Keratinocyte (primary cell): ENCODE measurements at regions not wholly inside any gene's neighbourhood (a gene's known extent, or its start where the extent isn't known, plus 50 kb on each side); places are given as distances from the start of the nearest gene placed in this dataset.

Source experiments
- DNase-seq: peaks from one replicate; pipeline ENCODE4 v3.0.0-alpha.2; 2011; ENCODE audit warnings: low read depth, missing footprints, low spot score
- FAIRE-seq: peaks from 2 replicates; lab custom pipeline; 2011; peaks lifted over from hg19 to GRCh38; lab: Jason Lieb, UNC
- H2AFZ ChIP-seq: 2 replicates; pipeline ENCODE4 v1.6.0; 2012; ENCODE audit warnings: low read length, control low read depth, inconsistent platforms; ENCODE audit not compliant: control insufficient read depth
- H3K27ac ChIP-seq: 2 replicates; pipeline ENCODE4 v1.5.1; 2011; ENCODE audit warnings: low read length; ENCODE audit not compliant: control insufficient read depth, insufficient read depth
- H3K27me3 ChIP-seq: 3 replicates; pipeline ENCODE4 v1.6.0; 2011; ENCODE audit warnings: low read length; ENCODE audit not compliant: control insufficient read depth, insufficient read depth; ENCODE audit errors: extremely low read depth
- H3K36me3 ChIP-seq, 2 experiments: 2 replicates in 1 of 2; 3 replicates in 1 of 2; pipeline ENCODE4 v1.5.1; 2011; ENCODE audit warnings: low read length in 2 of 2, mild to moderate bottlenecking in 1 of 2; ENCODE audit not compliant: control insufficient read depth in 2 of 2, insufficient read depth in 2 of 2; ENCODE audit errors: extremely low read depth in 1 of 2
- H3K4me1 ChIP-seq: 3 replicates; pipeline ENCODE4 v1.5.1; 2011; ENCODE audit warnings: low read length; ENCODE audit not compliant: control insufficient read depth, insufficient read depth; ENCODE audit errors: extremely low read depth
- H3K4me2 ChIP-seq: 3 replicates; pipeline ENCODE4 v1.6.0; 2011; ENCODE audit warnings: low read depth, low read length; ENCODE audit not compliant: control insufficient read depth, insufficient read depth; ENCODE audit errors: extremely low read depth
- H3K4me3 ChIP-seq, 3 experiments: fragments of 200-600 bp in 1 of 3; sonication (generic) in 1 of 3; 2 replicates in 2 of 3; 3 replicates in 1 of 3; pipeline ENCODE4 v1.5.1; 2011 to 2016; ENCODE audit warnings: low read length in 3 of 3, mild to moderate bottlenecking in 3 of 3, control low read depth in 2 of 3, inconsistent platforms in 1 of 3, low read depth in 1 of 3, mixed read lengths in 1 of 3, mixed run types in 1 of 3, moderate library complexity in 1 of 3; ENCODE audit not compliant: control insufficient read depth in 2 of 3, insufficient read depth in 2 of 3; ENCODE audit errors: extremely low read depth in 1 of 3
- H3K79me2 ChIP-seq: 2 replicates; pipeline ENCODE4 v1.6.0; 2012; ENCODE audit warnings: low read length; ENCODE audit not compliant: control insufficient read depth, insufficient read depth
- H3K9ac ChIP-seq: 3 replicates; pipeline ENCODE4 v1.6.0; 2011; ENCODE audit warnings: low read length; ENCODE audit not compliant: control insufficient read depth, insufficient read depth; ENCODE audit errors: extremely low read depth
- H3K9me1 ChIP-seq: 3 replicates; pipeline ENCODE4 v1.6.0; 2011; ENCODE audit warnings: low read length; ENCODE audit not compliant: control insufficient read depth, insufficient read depth; ENCODE audit errors: extremely low read depth
- H3K9me3 ChIP-seq: 2 replicates; pipeline ENCODE4 v1.5.1; 2012; ENCODE audit warnings: low read depth, low read length; ENCODE audit not compliant: control insufficient read depth
- H4K20me1 ChIP-seq: 3 replicates; pipeline ENCODE4 v1.6.0; 2011; ENCODE audit warnings: low read length; ENCODE audit not compliant: control insufficient read depth, insufficient read depth; ENCODE audit errors: extremely low read depth
- EZH2 ChIP-seq: IDR thresholded peaks from one replicate; pipeline ENCODE4 v1.6.1; 2012; ENCODE audit warnings: inconsistent platforms, mild to moderate bottlenecking, low read length, moderate library complexity
- dilution Hi-C: fragments of 300-500 bp; cut with MboI; formaldehyde crosslinking; loops from one replicate; pipeline ENCODE4 v1.7.0; 2020; ENCODE audit warnings: low sequenced_read_pairs; ENCODE audit not compliant: extremely low pct_ligation_motif_present
- TF ChIP-seq, protein P1 (sequence below), 3 experiments: IDR thresholded peaks in 1 of 3; conservative IDR thresholded peaks in 1 of 3; optimal IDR thresholded peaks in 1 of 3; 2 replicates in 2 of 3; 3 replicates in 1 of 3; pipeline versions ENCODE3 to v1.5.1; 2011; ENCODE audit warnings: low read length in 3 of 3, mild to moderate bottlenecking in 3 of 3, moderate library complexity in 2 of 3, control low read depth in 1 of 3, inconsistent platforms in 1 of 3; ENCODE audit not compliant: insufficient read depth in 2 of 3; ENCODE audit errors: extremely low read depth in 1 of 3

DNA sequence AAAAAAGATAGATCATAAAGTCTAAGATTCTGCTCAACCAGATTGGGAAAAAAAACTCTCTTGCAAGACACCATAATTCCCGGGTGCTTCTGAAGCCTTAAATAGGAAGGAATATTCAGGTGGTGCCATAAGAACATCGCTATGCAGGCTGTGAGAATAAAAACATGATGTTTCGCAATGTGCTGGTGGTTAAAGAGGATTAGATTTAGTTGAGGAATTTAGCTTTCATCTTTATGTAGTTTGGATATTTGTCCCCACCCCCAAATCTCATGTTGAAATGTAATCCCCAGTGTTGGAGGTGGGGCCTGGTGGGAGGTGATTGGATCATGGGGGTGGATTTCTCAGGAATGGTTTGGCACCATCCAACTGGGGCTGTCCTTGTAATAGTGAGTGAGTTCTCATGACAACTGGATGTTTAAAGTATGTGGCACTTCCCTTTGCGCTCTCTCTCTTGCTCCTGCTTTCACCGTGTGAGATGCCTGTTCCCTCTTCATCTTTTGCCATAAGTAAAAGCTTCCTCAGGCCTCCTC, 132.2 kb downstream of the AKAIN1 start:
- H3K27me3 ChIP-seq: no peaks in the 10 kb centered on the region
- H3K79me2 ChIP-seq: no peaks in the 10 kb centered on the region
- dilution Hi-C loops: no loop called here
- FAIRE-seq: no peak
- no peak overlapping the region for H3K27ac ChIP-seq
- no peak overlapping the region for H3K4me3 ChIP-seq
- no peaks in the 10 kb centered on the region for H3K4me1 ChIP-seq
- H3K4me2 ChIP-seq: no peak overlapping the region
- TF ChIP-seq, protein P1, sequence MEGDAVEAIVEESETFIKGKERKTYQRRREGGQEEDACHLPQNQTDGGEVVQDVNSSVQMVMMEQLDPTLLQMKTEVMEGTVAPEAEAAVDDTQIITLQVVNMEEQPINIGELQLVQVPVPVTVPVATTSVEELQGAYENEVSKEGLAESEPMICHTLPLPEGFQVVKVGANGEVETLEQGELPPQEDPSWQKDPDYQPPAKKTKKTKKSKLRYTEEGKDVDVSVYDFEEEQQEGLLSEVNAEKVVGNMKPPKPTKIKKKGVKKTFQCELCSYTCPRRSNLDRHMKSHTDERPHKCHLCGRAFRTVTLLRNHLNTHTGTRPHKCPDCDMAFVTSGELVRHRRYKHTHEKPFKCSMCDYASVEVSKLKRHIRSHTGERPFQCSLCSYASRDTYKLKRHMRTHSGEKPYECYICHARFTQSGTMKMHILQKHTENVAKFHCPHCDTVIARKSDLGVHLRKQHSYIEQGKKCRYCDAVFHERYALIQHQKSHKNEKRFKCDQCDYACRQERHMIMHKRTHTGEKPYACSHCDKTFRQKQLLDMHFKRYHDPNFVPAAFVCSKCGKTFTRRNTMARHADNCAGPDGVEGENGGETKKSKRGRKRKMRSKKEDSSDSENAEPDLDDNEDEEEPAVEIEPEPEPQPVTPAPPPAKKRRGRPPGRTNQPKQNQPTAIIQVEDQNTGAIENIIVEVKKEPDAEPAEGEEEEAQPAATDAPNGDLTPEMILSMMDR (optimal IDR thresholded peaks at IDR 0.05 in 1 of 3, IDR thresholded peaks at IDR 0.05 in 1 of 3, conservative IDR thresholded peaks at IDR 0.05 in 1 of 3; ENCODE audit: extremely low read depth in 1 of 3, insufficient read depth in 2 of 3, low read length in 3 of 3): no peak
- no peak for TF ChIP-seq EZH2
- DNase-seq: no peak
- no peak overlapping the region for H2AFZ ChIP-seq
- no peaks in the 10 kb centered on the region for H3K36me3 ChIP-seq
- H3K9ac ChIP-seq: no peak overlapping the region
- H3K9me1 ChIP-seq: no peaks in the 10 kb centered on the region
- no peaks in the 10 kb centered on the region for H3K9me3 ChIP-seq
- no peaks in the 10 kb centered on the region for H4K20me1 ChIP-seq

DNA sequence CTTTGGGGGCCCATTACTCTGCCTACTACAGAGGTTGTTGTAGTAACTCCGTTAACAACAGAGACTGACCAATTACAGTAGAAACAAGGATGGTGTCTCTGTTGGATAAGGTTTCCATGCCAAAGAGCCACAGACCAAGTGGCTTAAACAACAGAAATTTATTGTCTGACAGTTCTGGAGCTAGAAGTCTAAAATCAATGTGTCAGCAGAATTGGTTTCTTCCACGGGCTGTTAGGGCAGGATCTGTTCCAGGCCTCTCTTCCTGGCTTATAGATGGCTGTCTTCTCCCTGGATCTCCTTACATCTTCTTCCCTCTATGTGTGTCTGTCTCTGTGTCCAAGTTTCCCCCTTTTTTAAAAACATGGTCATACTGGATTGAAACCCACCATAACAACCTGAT, 135.3 kb downstream of the AKAIN1 start:
- no peaks in the 10 kb centered on the region for H3K36me3 ChIP-seq
- no peak overlapping the region for H3K27ac ChIP-seq
- no peak overlapping the region for H3K9ac ChIP-seq
- H3K4me1 ChIP-seq: no peaks in the 10 kb centered on the region
- H3K4me3 ChIP-seq: no peak overlapping the region
- DNase-seq: no peak
- dilution Hi-C loops: no loop called here
- no peaks in the 10 kb centered on the region for H4K20me1 ChIP-seq
- no peaks in the 10 kb centered on the region for H3K9me3 ChIP-seq
- no peaks in the 10 kb centered on the region for H3K27me3 ChIP-seq
- no peak for FAIRE-seq
- H3K79me2 ChIP-seq: no peaks in the 10 kb centered on the region
- H3K4me2 ChIP-seq: no peak overlapping the region
- no peaks in the 10 kb centered on the region for H3K9me1 ChIP-seq
- TF ChIP-seq, protein P1 (optimal IDR thresholded peaks at IDR 0.05 in 1 of 3, IDR thresholded peaks at IDR 0.05 in 1 of 3, conservative IDR thresholded peaks at IDR 0.05 in 1 of 3; ENCODE audit: extremely low read depth in 1 of 3, insufficient read depth in 2 of 3, low read length in 3 of 3): no peak
- TF ChIP-seq EZH2: no peak
- no peak overlapping the region for H2AFZ ChIP-seq
